ENCODE measurements at regions not wholly inside any gene's neighbourhood (a gene's known extent, or its start where the extent isn't known, plus 50 kb on each side); places are given as distances from the start of the nearest gene placed in this dataset.

DNA sequence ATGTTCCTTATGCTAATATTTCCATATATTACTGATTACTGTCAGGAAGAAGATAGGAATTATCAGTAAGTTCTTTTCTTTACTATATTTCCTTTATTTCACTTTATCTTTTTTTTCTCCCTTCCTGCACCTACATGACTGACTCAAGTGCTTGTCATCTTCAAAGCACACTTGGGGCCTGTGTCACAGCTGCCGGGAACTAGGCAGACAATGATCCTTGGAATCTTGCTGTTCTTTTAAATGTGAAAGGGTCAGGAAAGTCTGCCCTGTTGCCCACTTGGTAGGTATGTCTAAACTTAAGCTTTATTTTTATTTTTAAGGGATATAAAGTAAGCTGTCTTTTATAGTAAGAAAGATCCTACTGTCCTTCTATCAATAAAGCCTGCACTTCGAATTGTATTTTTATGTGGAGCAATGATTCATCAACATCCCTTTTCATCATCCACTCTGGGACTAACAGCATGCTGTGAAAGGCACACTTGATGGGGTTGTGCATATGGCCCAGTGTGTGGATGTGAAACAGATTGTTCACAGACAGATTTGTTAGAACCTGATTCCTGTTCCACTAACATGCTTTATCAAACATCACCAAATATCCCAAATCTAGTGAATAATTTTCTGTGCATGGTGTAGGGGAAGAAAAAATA lies 556.9 kb downstream of the DNAJB9 start:
- TF ChIP-seq, protein P1, sequence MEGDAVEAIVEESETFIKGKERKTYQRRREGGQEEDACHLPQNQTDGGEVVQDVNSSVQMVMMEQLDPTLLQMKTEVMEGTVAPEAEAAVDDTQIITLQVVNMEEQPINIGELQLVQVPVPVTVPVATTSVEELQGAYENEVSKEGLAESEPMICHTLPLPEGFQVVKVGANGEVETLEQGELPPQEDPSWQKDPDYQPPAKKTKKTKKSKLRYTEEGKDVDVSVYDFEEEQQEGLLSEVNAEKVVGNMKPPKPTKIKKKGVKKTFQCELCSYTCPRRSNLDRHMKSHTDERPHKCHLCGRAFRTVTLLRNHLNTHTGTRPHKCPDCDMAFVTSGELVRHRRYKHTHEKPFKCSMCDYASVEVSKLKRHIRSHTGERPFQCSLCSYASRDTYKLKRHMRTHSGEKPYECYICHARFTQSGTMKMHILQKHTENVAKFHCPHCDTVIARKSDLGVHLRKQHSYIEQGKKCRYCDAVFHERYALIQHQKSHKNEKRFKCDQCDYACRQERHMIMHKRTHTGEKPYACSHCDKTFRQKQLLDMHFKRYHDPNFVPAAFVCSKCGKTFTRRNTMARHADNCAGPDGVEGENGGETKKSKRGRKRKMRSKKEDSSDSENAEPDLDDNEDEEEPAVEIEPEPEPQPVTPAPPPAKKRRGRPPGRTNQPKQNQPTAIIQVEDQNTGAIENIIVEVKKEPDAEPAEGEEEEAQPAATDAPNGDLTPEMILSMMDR (IDR thresholded peaks at IDR 0.05; ENCODE audit: low read depth, low read length, missing input control) = no peak
- TF ChIP-seq REST (IDR thresholded peaks at IDR 0.05) = no peak

Measured in liver (tissue), 2 donors.